ENCODE measurements at regions not wholly inside any gene's neighbourhood (a gene's known extent, or its start where the extent isn't known, plus 50 kb on each side); places are given as distances from the start of the nearest gene placed in this dataset.

DNA sequence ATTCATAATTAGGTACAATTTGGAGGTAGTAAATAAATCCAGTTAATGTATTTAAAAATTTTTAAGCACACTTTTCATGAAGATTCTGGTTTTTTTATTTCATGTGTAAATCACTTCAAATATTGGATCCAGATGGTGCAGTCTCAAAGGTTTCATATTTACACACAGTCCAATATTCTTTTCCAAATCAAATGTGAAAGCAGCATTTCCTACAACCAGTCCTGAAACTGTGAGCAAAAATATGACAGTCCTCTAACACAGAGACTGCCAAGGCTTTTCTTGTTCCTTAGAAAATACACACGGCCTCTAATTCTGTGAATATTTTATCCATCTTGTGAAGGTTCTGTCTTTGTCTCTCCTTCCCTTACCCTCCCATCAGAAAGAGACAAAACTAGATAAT lies 645.9 kb downstream of the ARL4A start:
- TF ChIP-seq CTCF (conservative IDR thresholded peaks at IDR 0.05; ENCODE audit: low read depth in 2 of 2) (no peak), ZNF114 (CRISPR knock-in tag; IDR thresholded peaks at IDR 0.05) (no peak), POLR2AphosphoS5 (IDR thresholded peaks at IDR 0.05; ENCODE audit: low read depth) (no peak), EZH2 (IDR thresholded peaks at IDR 0.05; ENCODE audit: low read depth, unreplicated experiment) (no peak)
- TF ChIP-seq, protein P1, sequence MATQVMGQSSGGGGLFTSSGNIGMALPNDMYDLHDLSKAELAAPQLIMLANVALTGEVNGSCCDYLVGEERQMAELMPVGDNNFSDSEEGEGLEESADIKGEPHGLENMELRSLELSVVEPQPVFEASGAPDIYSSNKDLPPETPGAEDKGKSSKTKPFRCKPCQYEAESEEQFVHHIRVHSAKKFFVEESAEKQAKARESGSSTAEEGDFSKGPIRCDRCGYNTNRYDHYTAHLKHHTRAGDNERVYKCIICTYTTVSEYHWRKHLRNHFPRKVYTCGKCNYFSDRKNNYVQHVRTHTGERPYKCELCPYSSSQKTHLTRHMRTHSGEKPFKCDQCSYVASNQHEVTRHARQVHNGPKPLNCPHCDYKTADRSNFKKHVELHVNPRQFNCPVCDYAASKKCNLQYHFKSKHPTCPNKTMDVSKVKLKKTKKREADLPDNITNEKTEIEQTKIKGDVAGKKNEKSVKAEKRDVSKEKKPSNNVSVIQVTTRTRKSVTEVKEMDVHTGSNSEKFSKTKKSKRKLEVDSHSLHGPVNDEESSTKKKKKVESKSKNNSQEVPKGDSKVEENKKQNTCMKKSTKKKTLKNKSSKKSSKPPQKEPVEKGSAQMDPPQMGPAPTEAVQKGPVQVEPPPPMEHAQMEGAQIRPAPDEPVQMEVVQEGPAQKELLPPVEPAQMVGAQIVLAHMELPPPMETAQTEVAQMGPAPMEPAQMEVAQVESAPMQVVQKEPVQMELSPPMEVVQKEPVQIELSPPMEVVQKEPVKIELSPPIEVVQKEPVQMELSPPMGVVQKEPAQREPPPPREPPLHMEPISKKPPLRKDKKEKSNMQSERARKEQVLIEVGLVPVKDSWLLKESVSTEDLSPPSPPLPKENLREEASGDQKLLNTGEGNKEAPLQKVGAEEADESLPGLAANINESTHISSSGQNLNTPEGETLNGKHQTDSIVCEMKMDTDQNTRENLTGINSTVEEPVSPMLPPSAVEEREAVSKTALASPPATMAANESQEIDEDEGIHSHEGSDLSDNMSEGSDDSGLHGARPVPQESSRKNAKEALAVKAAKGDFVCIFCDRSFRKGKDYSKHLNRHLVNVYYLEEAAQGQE (IDR thresholded peaks at IDR 0.05; ENCODE audit: unreplicated experiment), result no peak

Measured in GM23338 (cell line).